HUES48 (cell line): ENCODE measurements at regions not wholly inside any gene's neighbourhood (a gene's known extent, or its start where the extent isn't known, plus 50 kb on each side); places are given as distances from the start of the nearest gene placed in this dataset.
A peak's percentile ranks its signal among the peaks of the same experiment; 100 is the strongest.

ENCODE experiments used
- H3K27ac ChIP-seq: one replicate; pipeline ENCODE4 v1.7.0; 2013; ENCODE audit warnings: low read depth, low read length, inconsistent platforms
- H3K27me3 ChIP-seq: 2 replicates; pipeline ENCODE4 v1.6.1; 2013; ENCODE audit warnings: mild to moderate bottlenecking, low read length; ENCODE audit not compliant: control insufficient read depth, insufficient read depth
- H3K36me3 ChIP-seq: 2 replicates; pipeline ENCODE4 v1.6.1; 2013; ENCODE audit warnings: low read length; ENCODE audit not compliant: control insufficient read depth, insufficient read depth
- H3K4me1 ChIP-seq: 2 replicates; pipeline ENCODE4 v1.6.1; 2013; ENCODE audit warnings: mild to moderate bottlenecking, low read length; ENCODE audit not compliant: control insufficient read depth, insufficient read depth
- H3K4me3 ChIP-seq: 2 replicates; pipeline ENCODE4 v1.5.1; 2013; ENCODE audit warnings: mild to moderate bottlenecking, low read depth, low read length
- H3K9ac ChIP-seq: 2 replicates; pipeline ENCODE4 v1.6.1; 2013; ENCODE audit warnings: mild to moderate bottlenecking, low read depth, low read length, moderate library complexity
- H3K9me3 ChIP-seq: 2 replicates; pipeline ENCODE4 v1.6.1; 2013; ENCODE audit warnings: low read length; ENCODE audit not compliant: control insufficient read depth, insufficient read depth

DNA sequence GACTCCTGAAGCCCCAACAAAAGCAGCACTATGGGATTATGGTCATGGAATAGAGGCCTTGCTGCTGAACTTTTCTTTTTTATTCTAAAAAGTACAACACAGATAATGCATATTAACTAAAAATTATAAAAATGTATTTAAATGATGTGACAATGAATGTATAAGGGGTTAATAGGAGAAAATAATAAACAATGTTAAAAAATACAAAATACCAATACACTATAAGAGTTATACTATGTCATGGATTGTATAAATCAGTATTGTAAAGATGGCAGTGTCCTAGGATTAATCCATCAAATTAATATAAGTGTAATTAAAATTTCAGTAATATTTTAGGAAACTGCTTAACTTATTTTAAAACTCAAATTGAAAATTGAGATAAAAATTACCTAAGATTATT, 58.3 kb upstream of the TOP3B start:
- no peak overlapping the region for H3K27ac ChIP-seq
- no peak overlapping the region for H3K9ac ChIP-seq
- H3K36me3 ChIP-seq = no peaks in the 10 kb centered on the region
- H3K4me1 ChIP-seq = no peaks in the 10 kb centered on the region
- no peaks in the 10 kb centered on the region for H3K9me3 ChIP-seq
- no peak overlapping the region for H3K4me3 ChIP-seq
- H3K27me3 ChIP-seq = peaks cover 100% of the 10 kb centered on the region

DNA sequence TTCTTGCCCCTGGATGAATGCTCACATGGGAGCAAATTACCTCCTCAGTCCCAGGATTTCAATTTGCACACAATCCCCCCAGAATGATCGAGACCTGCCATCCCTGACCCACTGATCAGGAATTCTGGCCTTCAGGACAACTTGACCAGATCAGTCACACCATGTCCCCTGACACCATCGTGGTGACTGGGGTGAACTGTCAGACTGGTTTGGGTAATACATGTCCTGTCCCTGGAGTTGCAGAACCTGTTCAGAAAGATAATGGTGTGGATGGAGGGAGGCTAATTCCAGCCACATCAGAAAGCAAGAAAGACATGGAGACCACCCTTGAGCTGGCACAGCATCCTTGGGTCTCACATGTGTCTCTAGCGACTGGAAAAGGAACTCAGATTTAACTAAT, 57.9 kb upstream of the TOP3B start:
- Histone ChIP-seq H3K36me3 (no peaks in the 10 kb centered on the region), H3K9ac (no peak overlapping the region), H3K27ac (no peak overlapping the region), H3K27me3 (peaks cover 100% of the 10 kb centered on the region), H3K4me1 (no peaks in the 10 kb centered on the region), H3K9me3 (no peaks in the 10 kb centered on the region), H3K4me3 (no peak overlapping the region)

DNA sequence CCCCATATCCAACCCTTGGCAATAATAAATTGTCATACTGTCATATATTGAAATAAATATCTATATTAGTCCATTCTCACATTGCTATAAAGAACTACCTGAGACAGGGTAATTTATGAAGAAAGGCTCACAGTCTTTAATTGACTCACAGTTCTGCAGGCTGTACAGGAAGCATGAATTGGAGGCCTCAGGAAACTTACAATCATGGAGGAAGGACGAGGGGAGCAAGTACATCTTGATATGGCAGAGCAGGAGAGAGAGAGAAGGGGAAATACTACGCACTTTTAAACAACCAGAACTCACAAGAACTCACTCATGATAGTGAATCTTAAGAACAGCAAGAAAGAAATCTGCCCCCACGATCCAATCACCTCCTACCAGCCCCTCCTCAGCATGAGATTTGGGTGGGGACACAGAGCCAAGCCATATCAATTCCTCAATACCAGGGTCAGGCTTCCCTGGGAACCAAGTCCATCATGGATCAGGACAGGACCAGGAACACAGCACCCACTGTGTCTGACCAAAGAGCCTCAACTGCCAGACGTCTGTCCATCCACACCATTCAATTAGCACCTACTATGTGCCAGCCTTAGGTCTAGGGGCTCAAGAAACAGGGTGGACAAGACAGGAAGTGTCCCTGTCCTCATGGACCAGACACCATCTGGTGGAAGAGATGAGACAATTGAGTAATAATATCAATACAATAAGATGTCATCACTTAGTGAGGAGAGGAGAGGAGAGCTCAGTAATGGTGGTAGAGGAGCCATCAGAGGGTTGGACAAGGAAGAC, 56.9 kb upstream of the TOP3B start:
- no peaks in the 10 kb centered on the region for H3K9me3 ChIP-seq
- no peak overlapping the region for H3K9ac ChIP-seq
- no peaks in the 10 kb centered on the region for H3K36me3 ChIP-seq
- H3K4me3 ChIP-seq = no peak overlapping the region
- no peak overlapping the region for H3K27ac ChIP-seq
- H3K4me1 ChIP-seq = no peaks in the 10 kb centered on the region
- H3K27me3 ChIP-seq = peaks cover 100% of the 10 kb centered on the region

- Histone ChIP-seq H3K27ac (no peak overlapping the region), H3K4me3 (no peak overlapping the region), H3K9ac (no peak overlapping the region), H3K4me1 (no peaks in the 10 kb centered on the region), H3K9me3 (no peaks in the 10 kb centered on the region), H3K27me3 (peaks cover 100% of the 10 kb centered on the region), H3K36me3 (no peaks in the 10 kb centered on the region)
Measured at GRCh38 chr22:22038178-22038880, 55.7 kb upstream of the TOP3B start.

- H3K27ac ChIP-seq = no peak overlapping the region
- no peaks in the 10 kb centered on the region for H3K9me3 ChIP-seq
- no peaks in the 10 kb centered on the region for H3K4me1 ChIP-seq
- H3K9ac ChIP-seq = no peak overlapping the region
- H3K27me3 ChIP-seq = peaks cover 100% of the 10 kb centered on the region
- H3K4me3 ChIP-seq = no peak overlapping the region
- no peaks in the 10 kb centered on the region for H3K36me3 ChIP-seq
Measured at GRCh38 chr22:22037740-22038139, 55.2 kb upstream of the TOP3B start.

DNA sequence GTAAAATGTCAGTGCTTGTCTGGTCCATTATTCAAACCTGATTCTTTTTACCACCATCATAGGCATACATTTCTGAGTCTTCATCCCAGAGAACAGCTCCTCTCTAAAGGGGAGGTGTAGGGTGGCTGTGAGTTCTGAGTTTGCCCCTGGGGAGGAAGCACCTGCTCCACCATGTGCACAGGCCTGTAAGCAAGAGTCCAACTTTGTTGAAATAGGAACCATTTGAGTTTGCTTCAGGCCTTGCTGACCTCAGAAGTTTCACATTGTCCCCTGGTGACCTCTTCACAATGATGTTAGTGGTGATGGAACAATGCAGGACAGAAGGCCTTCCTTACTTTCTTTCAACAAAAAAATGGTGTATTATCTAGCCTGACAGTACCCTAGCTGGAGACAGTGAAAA, 54.6 kb upstream of the TOP3B start:
- H3K4me1 ChIP-seq = no peaks in the 10 kb centered on the region
- no peak overlapping the region for H3K4me3 ChIP-seq
- H3K27me3 ChIP-seq = peaks cover 100% of the 10 kb centered on the region
- H3K27ac ChIP-seq = peak overlapping the region; percentile 13
- no peaks in the 10 kb centered on the region for H3K9me3 ChIP-seq
- H3K36me3 ChIP-seq = no peaks in the 10 kb centered on the region
- H3K9ac ChIP-seq = no peak overlapping the region

- peaks cover 100% of the 10 kb centered on the region for H3K27me3 ChIP-seq
- H3K36me3 ChIP-seq = no peaks in the 10 kb centered on the region
- no peak overlapping the region for H3K9ac ChIP-seq
- H3K9me3 ChIP-seq = no peaks in the 10 kb centered on the region
- no peak overlapping the region for H3K4me3 ChIP-seq
- no peak overlapping the region for H3K27ac ChIP-seq
- H3K4me1 ChIP-seq = no peaks in the 10 kb centered on the region
Measured at GRCh38 chr22:22036588-22036987, 54.0 kb upstream of the TOP3B start.

DNA sequence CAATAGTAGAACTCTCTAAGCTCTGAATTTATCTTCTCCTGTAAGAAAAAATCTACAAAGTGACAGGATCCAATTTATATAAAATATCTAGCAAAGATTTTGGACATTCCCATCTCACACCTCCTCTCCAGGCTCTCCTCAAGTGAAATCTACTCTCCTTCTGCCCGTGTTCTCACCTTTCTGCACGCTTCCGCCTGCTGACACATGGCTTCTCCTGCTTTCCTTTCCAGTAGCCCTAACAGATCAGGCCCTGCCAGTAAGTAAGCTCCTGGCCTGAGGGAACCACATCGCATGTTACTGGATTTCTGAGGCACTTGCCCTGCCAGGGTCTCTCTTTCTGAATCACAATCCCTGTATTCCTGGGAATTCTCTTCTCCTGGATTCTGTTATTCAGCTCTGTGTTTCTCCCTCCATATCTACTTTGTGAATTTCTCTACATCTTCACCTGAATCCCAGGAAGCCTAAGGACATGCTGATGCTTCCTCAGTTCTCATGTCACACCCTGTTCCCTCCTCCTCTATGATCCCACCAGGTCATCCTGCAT, 53.3 kb upstream of the TOP3B start:
- H3K4me3 ChIP-seq = no peak overlapping the region
- no peaks in the 10 kb centered on the region for H3K9me3 ChIP-seq
- no peak overlapping the region for H3K27ac ChIP-seq
- H3K9ac ChIP-seq = no peak overlapping the region
- H3K4me1 ChIP-seq = no peaks in the 10 kb centered on the region
- peaks cover 100% of the 10 kb centered on the region for H3K27me3 ChIP-seq
- no peaks in the 10 kb centered on the region for H3K36me3 ChIP-seq

GRCh38 chr22:22035203-22035602, 52.6 kb upstream of the TOP3B start:
- Histone ChIP-seq H3K9me3 (no peaks in the 10 kb centered on the region), H3K9ac (no peak overlapping the region), H3K4me1 (no peaks in the 10 kb centered on the region), H3K4me3 (no peak overlapping the region), H3K27me3 (peaks cover 100% of the 10 kb centered on the region), H3K36me3 (no peaks in the 10 kb centered on the region), H3K27ac (no peak overlapping the region)

DNA sequence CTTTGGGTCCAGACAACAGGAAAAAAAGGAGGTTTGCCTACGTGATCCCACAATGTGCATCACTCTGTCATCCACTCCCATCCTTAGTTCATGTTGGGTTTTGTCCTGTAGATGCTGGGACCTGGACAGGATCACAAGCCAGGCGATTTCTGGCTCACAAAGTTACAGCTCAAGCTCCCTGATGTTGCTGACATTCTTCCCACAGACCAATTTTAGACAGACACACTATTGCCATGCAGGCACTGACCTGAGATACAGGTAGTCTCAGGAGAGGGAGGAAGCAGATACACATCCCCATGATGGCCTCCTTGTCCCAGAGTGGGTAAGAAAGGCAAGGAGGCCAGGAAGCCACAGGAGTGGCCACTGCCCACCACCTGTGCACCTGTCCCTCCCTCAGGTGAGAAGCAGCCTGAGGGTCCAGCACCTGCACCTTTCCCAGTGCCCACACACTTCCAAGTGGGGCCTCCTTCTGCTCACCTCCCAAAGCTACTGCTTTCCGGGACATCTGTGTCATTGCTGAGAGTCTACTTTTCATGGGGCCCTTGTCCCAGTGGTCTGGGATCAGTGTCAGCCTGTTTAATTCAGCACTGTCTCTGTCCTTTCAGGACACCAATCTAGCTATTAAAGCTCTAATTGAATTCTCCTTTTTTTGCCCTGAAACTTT, 52.0 kb upstream of the TOP3B start:
- H3K4me1 ChIP-seq = no peaks in the 10 kb centered on the region
- no peak overlapping the region for H3K27ac ChIP-seq
- no peak overlapping the region for H3K9ac ChIP-seq
- no peaks in the 10 kb centered on the region for H3K36me3 ChIP-seq
- H3K27me3 ChIP-seq = peaks cover 96% of the 10 kb centered on the region
- no peaks in the 10 kb centered on the region for H3K9me3 ChIP-seq
- no peak overlapping the region for H3K4me3 ChIP-seq
